ENCODE measurements at regions not wholly inside any gene's neighbourhood (a gene's known extent, or its start where the extent isn't known, plus 50 kb on each side); places are given as distances from the start of the nearest gene placed in this dataset.
A peak's percentile ranks its signal among the peaks of the same experiment; 100 is the strongest.

DNA sequence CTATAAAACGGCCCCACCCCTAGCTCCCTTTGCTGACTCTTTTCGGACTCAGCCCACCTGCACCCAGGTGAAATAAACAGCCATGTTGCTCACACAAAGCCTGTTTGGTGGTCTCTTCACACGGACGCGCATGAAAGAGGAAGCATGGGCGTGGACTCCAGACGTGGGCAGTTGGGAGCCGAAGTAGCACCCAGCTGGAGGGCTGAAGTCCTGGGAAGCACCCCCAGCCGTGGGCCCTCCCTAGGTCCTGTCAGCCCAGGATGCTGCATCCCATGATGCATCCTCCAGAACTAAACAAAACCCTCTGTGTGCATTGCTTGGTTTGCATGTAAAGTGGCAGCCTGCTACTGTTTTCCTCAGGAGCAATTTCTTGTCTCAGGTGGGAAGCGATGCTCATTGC, 62.1 kb upstream of the CFAP46 start:
- no peak for DNase-seq

DNA sequence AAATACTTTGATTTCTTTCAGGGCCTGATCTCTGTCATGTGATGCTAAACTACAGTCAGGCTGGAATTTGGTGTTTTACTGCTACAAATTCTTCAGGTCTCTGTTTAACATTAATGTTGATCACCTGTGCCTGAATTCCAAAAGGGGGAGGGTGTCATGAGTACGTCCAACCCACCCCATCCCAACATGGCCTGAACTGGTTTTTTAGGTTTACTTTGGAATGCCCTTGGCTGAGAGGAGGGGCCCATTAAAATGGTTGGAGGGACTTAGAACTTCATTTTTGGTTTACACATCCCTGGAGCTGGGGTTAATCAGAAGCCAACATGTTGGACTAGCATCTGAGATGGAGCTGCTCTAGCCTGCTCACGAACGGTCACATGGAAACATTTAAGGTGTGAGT, 60.8 kb upstream of the CFAP46 start:
- no peak for DNase-seq

DNA sequence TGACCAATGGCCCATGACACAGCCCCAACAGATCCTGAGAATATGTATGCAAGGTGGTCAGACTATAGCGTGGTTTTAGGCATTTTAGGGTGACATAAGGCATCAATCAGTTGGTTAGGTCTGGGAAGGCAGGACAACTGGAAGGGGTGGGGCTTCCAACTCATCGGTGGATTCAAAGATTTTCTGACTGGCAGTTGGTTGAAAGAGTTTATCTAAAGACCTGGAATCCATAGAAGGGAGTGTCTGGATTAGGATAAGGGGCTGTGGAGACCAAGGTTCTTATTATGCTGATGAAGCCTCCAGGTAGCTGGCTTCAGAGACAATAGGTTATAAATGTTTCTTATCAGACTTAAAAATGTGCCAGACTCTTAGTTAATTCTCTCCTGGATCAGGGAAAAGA, 60.3 kb upstream of the CFAP46 start:
- DNase-seq, result no peak

DNA sequence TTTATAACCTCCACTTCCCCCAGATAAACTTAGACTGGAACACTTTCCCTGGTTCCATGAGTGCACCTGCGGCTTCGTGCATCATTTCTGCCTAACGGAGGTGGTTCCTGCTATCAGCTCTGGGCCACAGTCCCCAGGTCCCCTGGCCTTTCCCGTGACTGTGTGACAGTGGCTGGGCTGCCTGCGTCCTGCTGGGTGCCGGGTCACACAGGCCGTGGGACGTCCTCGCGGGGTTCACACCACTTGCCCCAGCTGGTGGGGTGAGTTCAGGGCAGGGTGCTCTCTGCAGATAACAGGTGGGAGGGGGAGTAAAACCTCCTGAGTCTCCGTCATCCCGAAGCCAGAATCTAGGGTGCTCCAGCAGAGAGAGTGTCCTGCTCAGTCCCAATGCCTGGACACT, 58.7 kb upstream of the CFAP46 start:
- DNase-seq, result no peak

DNA sequence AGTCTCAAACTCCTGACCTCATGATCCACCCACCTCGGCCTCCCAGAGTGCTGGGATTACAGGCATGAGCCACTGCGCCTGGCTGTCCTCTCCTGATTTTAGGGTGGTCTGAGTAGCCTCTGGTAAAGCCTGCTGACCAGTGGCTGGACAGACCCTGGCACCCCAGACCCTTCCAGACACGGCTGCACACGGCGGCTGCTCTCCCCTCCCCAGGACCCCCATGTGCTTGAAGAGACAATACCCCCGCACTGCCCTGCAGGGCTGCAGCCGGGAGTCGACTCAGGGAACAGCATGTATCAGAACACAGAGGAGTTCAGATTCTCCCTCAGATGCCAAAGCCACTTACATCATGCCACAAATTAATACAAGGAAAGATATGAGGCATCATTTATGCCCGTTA, 58.3 kb upstream of the CFAP46 start:
- DNase-seq, result no peak

DNA sequence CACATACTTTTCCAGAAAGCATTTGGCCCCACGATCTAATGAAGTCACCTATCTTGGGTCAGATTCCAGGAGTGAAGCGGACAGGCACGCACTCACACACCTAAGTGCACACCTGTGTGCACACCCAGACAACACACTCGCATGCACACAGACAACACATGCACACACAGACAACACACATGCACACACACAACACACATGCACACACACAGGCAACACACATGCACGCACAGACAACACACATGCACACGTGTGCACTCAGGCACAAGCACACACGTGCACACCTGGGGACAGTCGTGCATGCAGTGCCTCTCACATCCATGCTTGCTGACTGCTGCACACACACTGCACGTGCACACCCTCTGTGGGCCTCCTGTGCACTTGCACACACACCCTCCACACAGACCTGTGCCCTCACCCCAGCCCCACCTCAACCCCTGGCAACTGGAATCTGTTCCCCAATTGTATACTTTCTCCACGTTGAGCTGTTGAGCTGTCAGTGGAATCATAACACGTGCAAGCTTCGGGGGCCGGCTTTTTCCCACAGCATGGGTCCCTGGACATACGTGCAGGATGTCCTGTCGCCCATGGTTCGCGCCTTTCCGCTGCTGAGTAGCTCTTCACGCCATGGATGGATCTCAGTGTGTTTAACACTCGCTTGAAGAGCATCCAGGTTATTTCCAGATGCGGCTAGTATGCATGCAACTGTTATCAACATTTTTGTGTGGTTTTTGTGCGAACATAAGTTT, 55.3 kb upstream of the CFAP46 start:
- no peak for DNase-seq

DNA sequence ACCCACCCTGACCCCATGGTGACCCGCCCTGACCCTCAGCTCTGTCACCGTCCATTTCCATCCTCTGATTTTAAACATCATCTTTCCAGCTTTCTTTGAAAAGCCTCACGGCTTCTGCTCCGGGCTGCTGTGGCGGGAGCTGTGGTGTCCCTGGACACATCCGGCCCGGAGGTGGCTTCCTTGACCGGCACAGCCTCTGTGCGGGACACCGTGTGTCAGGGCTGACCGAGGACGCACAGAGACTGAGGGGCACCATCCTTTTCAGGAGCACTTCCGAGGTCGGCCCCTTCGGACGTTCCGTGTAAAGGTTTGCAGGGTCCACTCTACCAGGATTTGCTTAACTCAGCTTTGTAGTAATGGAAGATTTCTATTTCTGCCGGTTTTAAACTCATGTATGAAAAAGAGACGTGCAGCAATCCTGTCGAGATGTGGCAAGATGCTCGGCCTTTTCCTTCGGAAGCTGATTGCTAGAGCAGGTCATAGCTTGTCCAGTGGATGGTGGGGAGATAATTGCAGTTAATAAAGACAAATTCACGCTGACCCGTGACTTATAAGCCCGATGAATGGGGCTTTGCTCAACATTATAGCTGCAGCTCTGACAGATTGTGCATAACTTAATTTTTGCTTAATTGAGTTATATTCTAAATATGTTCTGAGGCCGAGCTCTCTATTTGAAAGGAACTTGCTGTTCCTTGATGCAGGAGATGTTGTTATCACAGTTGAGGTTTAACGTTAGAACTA, 54.4 kb upstream of the CFAP46 start:
- no peak for DNase-seq

DNA sequence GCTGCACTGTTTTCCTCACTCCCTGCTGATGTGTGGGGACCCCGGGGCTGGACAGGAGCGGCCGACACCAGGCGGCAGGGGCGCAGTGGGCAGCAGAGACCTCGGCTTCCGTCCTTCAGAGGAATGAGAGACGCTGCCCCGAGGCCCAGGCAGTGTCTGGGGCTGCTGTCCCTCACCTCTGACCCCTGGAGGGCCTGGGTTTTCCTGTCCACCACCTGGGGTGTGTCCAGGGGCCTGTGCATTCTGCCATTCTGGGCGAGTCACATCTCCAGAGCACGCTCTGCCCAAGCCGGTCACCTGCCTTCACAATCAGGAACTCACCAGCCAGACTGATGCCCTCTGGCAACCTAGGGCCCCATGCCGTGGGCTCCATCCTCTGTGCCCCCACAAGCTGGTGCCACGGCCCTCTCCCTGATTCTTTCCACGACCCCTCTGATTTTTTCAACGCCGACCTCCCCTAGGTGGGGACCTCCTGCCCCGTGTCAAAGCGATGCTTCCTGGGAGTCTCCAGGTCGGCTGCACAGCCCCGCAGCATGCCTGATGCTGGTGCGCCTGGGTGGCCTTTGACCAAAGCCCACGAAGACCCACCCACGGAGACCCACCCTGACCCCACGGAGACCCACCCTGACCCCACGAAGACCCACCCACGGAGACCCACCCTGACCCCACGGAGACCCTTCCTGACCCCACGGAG, 53.7 kb upstream of the CFAP46 start:
- DNase-seq, result no peak

DNA sequence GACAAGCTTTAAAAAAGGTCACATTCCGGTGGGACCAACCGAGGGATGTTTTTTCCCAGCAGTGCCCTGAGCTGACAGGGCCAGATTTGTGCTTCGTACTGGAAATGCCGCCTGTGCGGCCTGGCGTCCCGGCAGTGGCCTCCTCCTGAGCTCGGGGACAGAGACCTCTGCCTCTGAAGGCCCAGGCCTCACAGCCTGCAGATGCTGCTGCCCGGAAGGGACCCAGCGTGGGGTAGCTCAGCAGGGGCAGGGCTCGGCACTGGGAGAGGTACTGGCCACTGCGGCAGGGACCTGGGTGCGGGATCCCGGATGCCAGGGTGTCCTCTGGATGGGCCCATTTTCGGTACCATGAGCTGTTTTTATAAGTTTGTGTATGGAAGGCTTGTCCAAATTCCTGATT, 52.4 kb upstream of the CFAP46 start:
- DNase-seq, result no peak

DNA sequence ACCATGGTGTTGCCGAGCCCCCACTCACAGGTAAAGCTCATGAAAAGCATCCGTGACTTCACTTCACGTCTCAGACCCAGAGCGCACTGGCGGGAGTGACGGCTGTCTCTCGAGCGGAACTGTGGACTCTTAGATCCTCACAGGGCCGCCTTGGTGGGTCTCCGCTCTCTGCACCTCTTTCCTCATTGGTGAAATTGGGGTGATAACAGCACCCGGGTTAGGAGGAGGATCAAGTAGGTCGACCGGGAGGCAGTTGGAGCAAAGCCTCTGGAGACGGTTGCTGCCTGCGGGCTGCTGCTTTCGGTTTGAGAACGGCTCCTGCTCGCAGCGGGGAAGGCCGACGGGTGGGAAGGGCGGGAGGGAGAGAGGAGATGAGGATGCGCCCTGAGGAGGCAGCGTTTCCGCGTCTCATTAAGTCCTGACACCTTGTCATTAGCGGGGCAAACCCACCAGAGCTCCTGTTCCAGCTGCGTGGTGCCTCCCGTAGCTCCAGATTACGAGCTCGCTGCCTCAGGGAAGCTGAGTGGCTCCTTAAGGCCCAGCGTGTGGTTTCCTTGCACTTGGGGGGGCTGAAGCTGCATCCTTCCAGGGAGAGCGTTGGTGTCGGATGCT, 51.9 kb upstream of the CFAP46 start:
- peak; percentile 30 for DNase-seq

DNA sequence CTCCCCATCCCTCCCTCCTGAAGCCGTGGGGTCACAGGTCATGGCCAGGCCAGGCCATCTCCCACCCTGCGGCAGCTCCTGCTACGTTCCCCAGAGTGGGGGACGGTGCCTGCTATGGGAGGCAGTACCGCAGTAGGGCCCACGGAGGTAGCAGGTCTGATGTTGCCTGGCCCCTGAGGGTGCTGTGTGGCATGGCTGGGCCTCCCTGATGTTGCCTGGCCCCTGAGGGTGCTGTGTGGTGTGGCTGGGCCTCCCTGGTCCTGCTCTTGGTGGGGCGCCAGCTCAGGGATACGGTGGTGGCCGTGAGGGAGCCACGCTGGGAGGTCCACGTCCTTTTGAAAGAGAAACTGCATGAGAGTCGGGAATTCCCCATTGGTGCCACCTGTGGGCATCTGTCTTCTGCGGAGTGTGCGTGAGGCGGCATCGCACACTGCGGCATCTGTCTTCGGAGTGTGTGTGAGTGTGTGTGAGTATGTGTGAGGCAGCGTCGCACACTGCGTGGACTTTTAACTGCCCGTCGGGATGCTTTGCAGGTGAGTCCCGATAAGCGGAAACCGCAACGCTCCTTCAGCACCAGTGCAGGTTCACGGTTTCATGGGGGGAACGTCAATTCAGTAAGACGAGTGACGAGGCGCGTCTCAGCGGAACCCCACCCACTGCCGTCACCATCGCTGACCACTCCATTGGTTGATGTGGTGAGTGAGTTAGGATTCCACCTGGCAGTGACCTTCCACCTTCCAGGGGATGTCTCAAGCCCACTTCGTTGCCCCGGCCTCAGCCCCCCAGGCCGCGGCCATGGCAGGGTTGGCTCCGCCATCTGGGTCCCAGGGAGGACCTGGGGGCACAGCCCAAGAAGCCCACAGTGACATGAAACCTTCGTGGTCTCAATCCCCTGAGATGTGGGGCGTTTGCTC, 51.2 kb upstream of the CFAP46 start:
- DNase-seq, result no peak

DNA sequence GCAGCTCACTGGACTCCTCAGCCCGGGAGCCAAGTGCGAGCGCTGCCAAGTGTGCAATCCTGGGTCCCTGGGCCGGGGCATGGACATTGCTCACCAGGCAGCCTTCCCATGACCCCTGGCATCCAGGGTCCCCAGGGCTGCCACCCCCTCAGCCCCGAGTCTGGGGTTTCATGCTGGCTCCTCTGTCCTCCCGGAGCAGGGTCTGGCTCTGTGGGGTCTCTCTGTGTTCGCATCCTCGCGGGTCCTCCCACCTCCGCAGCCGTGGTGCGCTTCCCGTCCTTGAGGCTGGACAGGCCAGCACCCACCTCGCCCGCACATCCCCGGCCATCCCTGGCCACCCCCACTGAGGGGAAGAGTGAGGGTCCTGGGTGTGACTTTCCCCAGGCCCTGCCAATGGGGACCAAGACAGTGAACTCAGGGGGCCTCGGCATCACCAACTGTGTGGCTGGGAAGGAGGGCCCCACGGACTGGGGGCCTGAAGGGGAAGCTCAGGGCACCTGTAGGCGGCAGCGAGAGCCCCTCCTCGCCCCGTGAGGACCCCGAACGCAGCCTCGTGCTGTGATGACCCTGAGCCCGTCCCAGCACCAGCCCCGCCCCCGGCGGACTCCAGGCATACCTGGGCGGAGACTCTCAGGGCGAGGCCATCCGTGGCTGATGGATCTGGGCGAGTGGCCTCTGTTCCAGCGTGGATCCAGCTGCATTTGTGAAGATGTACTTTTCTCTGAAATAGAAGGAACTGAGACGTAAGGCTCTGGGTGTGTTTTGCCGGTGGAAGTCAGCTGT, 50.3 kb upstream of the CFAP46 start:
- no peak for DNase-seq

Data from fibroblast of skin of scalp (primary cell).